NCI-H2107 treated with DMSO at 0.1 percent for 48 hours (cell line): ENCODE measurements at regions not wholly inside any gene's neighbourhood (a gene's known extent, or its start where the extent isn't known, plus 50 kb on each side); places are given as distances from the start of the nearest gene placed in this dataset.

Experiments used
- DNase-seq: peaks from one replicate; lab custom pipeline; 2025; ENCODE audit not compliant: unreplicated experiment; lab: John Stamatoyannopoulos, UW

GRCh38 chr5:1951165-1951816 is 68.6 kb upstream of the IRX4 start:
- no peak for DNase-seq

GRCh38 chr5:1950708-1951103 is 68.0 kb upstream of the IRX4 start:
- no peak for DNase-seq

GRCh38 chr5:1950096-1950707 is 67.5 kb upstream of the IRX4 start:
- no peak for DNase-seq

GRCh38 chr5:1949253-1949652 is 66.5 kb upstream of the IRX4 start:
- no peak for DNase-seq

GRCh38 chr5:1948663-1949191 is 66.0 kb upstream of the IRX4 start:
- DNase-seq, result no peak

GRCh38 chr5:1948111-1948510 is 65.4 kb upstream of the IRX4 start:
- DNase-seq, result peak; percentile 56

- DNase-seq, result no peak
These were observed 64.1 kb upstream of the IRX4 start for GRCh38 chr5:1946776-1947175.

GRCh38 chr5:1946122-1946677 is 63.5 kb upstream of the IRX4 start:
- DNase-seq, result no peak

- no peak for DNase-seq
These were observed 62.9 kb upstream of the IRX4 start for GRCh38 chr5:1945606-1946005.

GRCh38 chr5:1944408-1944807 is 61.7 kb upstream of the IRX4 start:
- DNase-seq, result no peak

- DNase-seq, result no peak
These were observed 60.8 kb upstream of the IRX4 start for GRCh38 chr5:1943481-1943880.

- no peak for DNase-seq
These were observed 59.9 kb upstream of the IRX4 start for GRCh38 chr5:1942630-1943029.

GRCh38 chr5:1942158-1942557 is 59.4 kb upstream of the IRX4 start:
- no peak for DNase-seq

GRCh38 chr5:1939256-1939655 is 56.5 kb upstream of the IRX4 start:
- DNase-seq, result no peak

GRCh38 chr5:1938310-1939000 is 55.7 kb upstream of the IRX4 start:
- no peak for DNase-seq

GRCh38 chr5:1937590-1937989 is 54.9 kb upstream of the IRX4 start:
- DNase-seq, result no peak

- no peak for DNase-seq
These were observed 54.2 kb upstream of the IRX4 start for GRCh38 chr5:1936901-1937300.

GRCh38 chr5:1936413-1936812 is 53.7 kb upstream of the IRX4 start:
- no peak for DNase-seq

- DNase-seq, result no peak
These were observed 52.2 kb upstream of the IRX4 start for GRCh38 chr5:1934801-1935429.

GRCh38 chr5:1934056-1934394 is 51.3 kb upstream of the IRX4 start:
- no peak for DNase-seq

GRCh38 chr5:1933364-1934055 is 50.8 kb upstream of the IRX4 start:
- DNase-seq, result no peak
